GM18498 (cell line): ENCODE measurements at regions not wholly inside any gene's neighbourhood (a gene's known extent, or its start where the extent isn't known, plus 50 kb on each side); places are given as distances from the start of the nearest gene placed in this dataset.
"Not testable (repeated sequence)": the region's sequence is repeated elsewhere in the genome, so short reads cannot be mapped to it uniquely, and the experiment has no call there.

ENCODE experiments used
- ATAC-seq: cut with Tn5 transposase; IDR thresholded peaks from one replicate; pipeline ENCODE4 v1.9.1; 2021; ENCODE audit warnings: mild to moderate bottlenecking, moderate library complexity; ENCODE audit not compliant: unreplicated experiment

DNA sequence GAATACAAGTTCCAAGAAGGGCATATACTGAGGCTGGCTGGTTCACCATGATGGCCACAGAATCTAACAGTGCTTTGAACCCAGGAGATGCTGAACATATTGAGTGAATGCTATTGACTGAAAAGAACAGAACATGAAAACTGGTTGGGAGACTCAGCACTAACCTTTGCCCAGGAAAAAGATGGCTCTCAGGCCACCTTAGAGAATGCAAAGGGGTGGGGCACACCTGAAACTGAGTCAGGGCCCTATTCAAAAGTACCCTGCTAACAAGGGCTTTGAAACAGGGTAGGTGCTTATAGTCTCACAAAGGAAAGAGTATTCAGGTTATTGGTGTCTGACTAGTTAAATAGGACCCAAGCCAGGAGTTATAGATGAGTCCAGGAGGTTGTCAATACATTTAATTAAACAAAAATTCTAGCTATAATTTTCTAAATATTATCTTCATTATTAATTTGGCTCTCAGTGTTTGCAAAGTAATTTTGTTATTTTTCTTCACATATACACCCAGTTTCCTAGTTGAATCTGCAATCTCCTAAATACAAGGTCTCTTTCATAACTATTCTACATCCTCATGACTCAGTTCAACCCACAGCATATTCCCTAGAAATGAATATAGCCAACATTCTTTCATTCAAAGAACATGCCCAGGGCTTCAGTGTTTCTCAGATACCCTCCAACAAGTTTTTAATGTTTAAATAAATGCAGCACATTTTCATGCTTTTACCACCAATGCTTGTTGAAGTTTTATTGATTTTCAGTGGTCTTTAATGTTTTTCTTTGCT is 144.2 kb upstream of the RAPGEF2 start:
- ATAC-seq = no peak

GRCh38 chr4:158962393-158962792 is 140.5 kb upstream of the RAPGEF2 start:
- no peak for ATAC-seq

GRCh38 chr4:158963282-158963681 is 139.6 kb upstream of the RAPGEF2 start:
- not testable (repeated sequence) for ATAC-seq

GRCh38 chr4:158964114-158964727 is 138.7 kb upstream of the RAPGEF2 start:
- no peak for ATAC-seq

- no peak for ATAC-seq
Measured at GRCh38 chr4:158964728-158965124, 138.2 kb upstream of the RAPGEF2 start.

GRCh38 chr4:158965226-158965625 is 137.7 kb upstream of the RAPGEF2 start:
- no peak for ATAC-seq

DNA sequence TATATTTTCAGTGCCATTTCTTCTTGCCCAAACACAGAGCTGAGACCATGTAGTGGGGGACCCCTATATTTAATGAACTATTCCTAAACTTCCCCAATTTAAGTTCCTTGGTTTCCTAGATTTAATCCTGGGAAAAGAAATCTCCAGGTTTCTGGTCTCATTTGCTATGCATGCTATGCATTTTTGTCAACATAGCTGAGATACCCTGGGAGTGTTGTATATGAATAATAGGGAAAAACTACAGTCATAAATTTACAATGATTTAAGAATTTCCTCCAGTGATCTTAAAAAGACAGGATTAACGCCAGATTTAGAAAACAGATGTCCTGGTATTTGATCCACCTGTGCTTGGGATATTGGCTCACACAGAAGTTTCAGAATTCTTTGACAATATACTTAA is 136.8 kb upstream of the RAPGEF2 start:
- no peak for ATAC-seq

GRCh38 chr4:158968961-158969360 is 133.9 kb upstream of the RAPGEF2 start:
- ATAC-seq = no peak

DNA sequence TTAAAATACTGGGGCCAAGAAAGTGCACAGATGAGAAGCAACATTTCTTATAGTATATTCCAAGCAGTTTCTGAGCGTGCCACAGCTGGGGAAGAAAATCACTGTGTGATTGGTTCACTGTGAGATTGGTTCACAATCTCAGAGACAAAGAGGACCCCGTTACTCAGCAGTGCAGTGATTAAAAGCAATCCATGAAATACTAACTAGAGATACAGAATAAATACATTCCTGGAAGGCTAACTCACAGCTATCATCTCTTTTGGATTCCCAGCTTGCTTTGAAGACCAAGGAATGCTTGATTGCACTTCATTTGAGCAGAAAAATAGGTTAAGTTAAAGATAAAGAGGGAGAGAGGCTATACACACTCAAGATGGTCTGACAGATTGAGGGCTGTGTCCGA is 132.1 kb upstream of the RAPGEF2 start:
- no peak for ATAC-seq

- not testable (repeated sequence) for ATAC-seq
Measured at GRCh38 chr4:158974438-158974837, 128.4 kb upstream of the RAPGEF2 start.

GRCh38 chr4:158980711-158981110 is 122.2 kb upstream of the RAPGEF2 start:
- not testable (repeated sequence) for ATAC-seq

DNA sequence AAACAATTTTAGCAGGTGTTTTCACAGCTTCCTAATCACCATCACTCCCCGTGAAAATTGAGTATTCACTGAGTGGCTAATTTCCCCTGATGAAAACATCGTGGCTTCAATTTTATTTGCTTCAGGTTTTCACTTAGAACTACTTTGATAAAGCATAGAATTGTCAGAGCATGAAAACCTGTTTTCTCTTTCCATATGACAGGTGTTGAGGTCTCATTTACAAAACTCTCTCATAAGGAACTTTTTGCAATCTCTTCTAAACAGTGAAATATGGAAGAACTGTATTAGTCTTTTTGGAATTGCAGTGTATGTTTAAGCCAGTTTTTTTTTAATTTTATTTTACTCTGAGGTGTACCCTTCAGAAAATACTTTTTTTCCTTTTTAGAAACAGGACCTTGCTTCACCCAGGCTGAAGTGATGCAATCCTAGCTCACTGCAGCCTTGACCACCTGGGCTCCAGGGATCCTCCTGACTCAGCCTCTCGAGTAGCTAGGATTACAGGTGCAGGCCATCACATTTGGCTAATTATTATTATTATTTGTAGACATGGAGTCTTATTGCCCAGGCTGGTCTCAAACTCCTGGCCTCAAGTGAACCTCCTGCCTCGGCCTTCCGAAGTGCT is 111.2 kb upstream of the RAPGEF2 start:
- no peak for ATAC-seq

GRCh38 chr4:158993891-158994290 is 109.0 kb upstream of the RAPGEF2 start:
- ATAC-seq = no peak

- ATAC-seq = no peak
Measured at GRCh38 chr4:158995040-158995439, 107.8 kb upstream of the RAPGEF2 start.

- no peak for ATAC-seq
Measured at GRCh38 chr4:158995965-158996364, 106.9 kb upstream of the RAPGEF2 start.

GRCh38 chr4:158996669-158997074 is 106.2 kb upstream of the RAPGEF2 start:
- no peak for ATAC-seq

DNA sequence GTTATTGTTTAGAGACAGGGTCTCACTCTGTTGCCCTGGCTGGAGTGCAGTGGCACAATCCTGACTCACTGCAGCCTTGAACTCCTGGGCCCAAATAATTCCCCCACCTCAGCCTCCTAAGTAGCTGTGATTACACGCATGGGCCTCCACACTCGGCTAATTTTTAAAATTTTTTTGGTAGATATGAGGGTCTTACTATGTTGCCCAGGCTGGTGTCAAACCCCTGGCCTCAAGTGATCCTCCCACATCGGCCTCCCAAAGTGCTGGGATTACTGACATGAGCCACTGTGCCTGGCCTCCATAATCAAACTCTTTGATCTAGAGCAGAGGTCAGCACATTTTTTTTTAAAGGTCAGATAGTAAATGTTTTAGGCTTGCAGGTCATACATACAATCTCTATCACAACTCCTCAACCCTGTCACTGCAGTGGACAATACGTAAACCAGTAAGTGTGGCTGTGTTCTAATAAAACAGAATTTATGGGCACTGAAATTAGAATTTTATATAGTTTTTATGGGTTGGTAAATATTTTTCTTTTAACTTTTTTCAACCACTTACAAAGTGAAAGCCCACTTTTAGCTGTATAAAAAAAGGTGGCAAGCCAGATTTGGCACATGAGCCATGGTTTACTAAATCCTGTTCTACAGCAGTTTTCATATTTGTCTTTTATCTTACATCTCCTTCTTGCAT is 105.1 kb upstream of the RAPGEF2 start:
- ATAC-seq = no peak

DNA sequence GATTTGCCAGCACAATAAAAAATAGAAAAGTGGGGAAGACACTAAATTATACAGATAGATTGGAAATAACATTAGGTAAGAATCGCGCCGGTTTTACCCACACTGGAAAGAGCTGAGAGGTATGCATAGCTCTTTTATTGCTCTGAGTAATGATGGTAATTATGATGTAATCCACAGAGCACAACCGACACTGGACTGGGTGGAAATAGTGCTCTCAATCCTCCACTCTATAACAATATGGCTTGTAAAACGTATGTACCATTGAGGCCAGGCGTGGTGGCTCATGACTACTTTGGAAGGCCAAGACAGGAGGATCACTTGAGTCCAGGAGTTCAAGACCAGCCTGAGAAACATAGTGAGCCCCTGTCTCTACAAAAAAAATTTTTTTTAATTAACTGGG is 104.3 kb upstream of the RAPGEF2 start:
- no peak for ATAC-seq

DNA sequence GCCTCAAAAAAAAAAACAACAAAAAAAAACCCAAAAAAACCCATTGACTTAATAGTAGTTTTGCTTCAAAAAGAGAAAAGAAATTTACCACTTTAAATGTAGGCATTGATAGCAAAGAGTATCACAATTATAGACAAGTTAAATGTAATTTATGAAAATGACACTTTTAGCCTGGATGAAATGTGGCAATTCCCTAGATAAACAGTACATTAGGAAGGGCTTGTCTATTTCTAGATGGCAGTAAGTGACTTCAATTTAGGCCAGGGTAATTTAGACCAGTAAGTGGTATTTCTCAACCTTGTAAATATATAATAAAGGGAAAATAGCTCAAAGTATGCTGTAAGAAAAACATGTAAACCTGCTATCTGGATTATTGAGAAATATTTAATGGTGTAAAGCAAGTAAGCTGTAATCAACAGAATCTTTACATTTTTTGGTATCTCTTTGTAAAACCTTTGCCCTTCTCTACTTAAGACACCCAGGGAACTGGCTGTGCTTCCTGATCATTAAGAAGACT is 103.7 kb upstream of the RAPGEF2 start:
- ATAC-seq = no peak

GRCh38 chr4:158999849-159000248 is 103.0 kb upstream of the RAPGEF2 start:
- ATAC-seq = no peak

DNA sequence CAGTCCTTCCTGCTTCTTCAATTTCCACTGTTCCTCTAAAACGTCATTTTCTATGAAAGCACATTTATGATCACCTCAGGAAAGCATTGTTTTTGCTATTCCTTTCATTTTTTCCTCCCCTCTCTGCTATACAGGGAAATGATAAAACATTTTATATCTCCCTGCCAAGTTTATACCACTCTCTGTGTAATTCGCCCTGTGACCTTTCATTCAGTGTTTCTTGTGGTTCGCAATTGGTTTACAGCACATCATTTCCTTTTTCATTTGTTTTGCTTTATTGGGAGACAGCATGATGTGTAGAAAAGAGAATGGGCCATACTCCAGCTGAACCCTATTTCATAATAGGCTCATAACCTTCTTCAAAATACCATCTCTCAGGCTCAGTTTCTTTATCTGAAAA is 99.9 kb upstream of the RAPGEF2 start:
- ATAC-seq = no peak
